ENCODE measurements at regions not wholly inside any gene's neighbourhood (a gene's known extent, or its start where the extent isn't known, plus 50 kb on each side); places are given as distances from the start of the nearest gene placed in this dataset.
"Not testable (repeated sequence)": the region's sequence is repeated elsewhere in the genome, so short reads cannot be mapped to it uniquely, and the experiment has no call there.

GRCh38 chr7:113593455-113593854 is 325.4 kb downstream of the PPP1R3A start:
- not testable (repeated sequence) for DNase-seq (ENCODE audit: low spot score)

GRCh38 chr7:113592924-113593323 is 325.9 kb downstream of the PPP1R3A start:
- not testable (repeated sequence) for DNase-seq (ENCODE audit: low spot score)

- no peak for DNase-seq (ENCODE audit: low spot score)
Measured at GRCh38 chr7:113582471-113582870, 336.3 kb downstream of the PPP1R3A start.

- not testable (repeated sequence) for DNase-seq (ENCODE audit: low spot score)
Measured at GRCh38 chr7:113563257-113563656, 355.6 kb downstream of the PPP1R3A start.

DNA sequence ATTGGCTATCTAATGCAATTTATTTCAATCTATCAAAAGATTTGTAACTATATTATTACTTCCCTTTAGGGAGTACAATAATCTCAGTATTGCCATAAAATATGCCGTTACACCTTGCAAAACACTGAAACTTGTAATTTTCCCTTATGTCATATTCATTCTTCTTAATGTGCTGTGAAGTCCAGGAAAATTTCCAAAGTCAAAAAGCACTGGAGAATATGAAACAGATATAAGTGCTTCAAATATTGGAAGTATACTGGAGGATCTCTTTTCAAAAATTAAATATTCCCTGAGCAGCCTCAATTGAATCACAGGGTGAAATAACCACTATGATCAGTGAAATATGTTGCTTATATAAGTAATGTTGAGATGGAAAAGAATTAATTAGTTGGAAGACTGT is 356.0 kb downstream of the PPP1R3A start:
- no peak for DNase-seq (ENCODE audit: low spot score)

DNA sequence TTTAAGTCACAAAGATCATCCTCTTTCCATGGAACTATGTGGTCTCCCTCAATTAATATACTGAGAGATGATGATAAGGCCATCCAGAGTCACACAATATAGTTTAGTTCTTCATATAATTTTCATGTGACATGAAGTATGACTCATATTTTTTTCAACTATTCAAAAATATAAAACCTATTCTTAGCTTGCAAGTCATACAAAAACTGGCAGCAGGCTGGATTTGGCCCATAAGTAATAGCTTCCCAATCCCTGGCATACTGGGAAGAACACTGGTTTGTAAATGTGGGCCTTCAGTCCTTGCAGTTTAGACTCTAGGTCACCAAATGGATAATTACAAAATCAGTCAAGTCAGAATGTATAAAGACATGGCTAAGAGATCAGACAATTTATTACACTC is 356.6 kb downstream of the PPP1R3A start:
- no peak for DNase-seq (ENCODE audit: low spot score)

DNA sequence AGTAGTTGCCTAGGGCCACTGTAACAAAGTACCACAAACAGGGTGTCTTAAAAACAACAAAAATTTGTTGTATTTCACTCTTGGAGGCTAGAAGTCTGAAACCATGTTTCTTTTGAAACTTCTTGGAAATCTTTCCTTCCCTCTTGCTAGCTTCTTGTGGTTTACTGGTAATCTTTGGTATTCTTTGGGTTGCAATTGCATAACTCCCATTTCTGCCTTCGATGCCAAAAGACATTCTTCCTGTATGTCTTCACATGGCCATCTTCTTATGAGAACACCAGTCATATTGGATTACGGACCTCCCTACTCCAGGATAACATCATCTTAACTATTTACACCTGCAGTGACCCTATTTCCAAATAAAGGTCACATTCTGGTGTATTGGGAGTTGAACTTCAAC is 357.4 kb downstream of the PPP1R3A start:
- no peak for DNase-seq (ENCODE audit: low spot score)

DNA sequence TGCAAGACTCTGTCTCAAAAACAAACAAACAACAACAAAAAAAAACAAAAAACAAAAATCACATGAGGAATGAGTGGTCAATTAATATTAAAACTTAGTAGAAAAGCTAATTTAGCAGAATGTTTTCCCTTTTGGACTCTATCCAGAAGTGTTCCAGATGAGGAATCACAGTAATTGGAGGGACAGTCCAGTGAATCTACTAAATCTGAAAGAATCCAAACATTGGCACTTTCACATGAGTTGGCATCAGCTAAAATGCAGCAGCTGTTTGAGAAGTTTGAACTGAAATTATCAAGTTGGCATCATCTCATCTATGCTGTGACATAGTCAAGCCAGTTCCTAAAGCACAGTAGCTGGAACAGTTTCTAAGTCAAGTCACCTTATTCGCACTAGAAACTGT is 367.8 kb downstream of the PPP1R3A start:
- no peak for DNase-seq (ENCODE audit: low spot score)

DNA sequence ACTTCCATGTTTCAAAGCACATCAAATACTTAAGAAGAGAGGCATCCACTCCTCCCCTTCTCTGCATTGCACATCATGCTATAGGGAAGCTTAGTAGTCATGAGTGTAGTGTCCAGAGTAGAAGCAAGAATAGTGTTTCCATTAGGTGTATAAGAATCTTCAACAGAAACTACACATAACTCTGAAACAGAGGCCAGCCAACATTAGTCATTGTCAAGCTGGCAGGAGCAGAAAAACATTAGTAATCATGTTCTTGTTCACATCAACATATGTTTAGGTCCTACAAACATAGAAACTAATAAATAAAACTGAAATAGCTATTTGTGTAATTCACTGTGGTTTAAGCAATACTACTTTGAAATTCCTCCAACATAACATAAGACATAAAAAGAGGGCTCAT is 370.2 kb downstream of the PPP1R3A start:
- no peak for DNase-seq (ENCODE audit: low spot score)

DNA sequence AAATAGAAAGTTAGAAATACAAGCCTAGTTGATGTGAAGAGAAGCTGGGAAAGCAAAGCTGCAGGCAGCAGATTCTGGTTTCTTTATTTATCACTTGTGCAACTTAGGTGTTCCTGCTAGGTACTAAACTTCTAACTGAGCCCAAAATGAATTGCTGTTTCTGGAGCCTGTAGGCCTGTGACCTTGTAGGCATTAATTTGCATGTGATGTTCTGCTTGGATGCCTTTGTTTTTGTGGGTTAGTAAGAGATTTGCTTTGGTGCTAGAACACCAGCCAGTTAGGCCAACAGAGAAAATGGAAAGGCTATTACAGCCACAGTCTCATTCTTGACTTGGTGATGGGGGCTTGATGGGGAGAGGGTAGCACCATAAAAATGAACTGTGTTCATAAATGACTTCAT is 370.7 kb downstream of the PPP1R3A start:
- DNase-seq (ENCODE audit: low spot score), result no peak

- DNase-seq (ENCODE audit: low spot score), result no peak
Measured at GRCh38 chr7:113521468-113521867, 397.3 kb downstream of the PPP1R3A start.

- no peak for DNase-seq (ENCODE audit: low spot score)
Measured at GRCh38 chr7:113519472-113519871, 399.3 kb downstream of the PPP1R3A start.

DNA sequence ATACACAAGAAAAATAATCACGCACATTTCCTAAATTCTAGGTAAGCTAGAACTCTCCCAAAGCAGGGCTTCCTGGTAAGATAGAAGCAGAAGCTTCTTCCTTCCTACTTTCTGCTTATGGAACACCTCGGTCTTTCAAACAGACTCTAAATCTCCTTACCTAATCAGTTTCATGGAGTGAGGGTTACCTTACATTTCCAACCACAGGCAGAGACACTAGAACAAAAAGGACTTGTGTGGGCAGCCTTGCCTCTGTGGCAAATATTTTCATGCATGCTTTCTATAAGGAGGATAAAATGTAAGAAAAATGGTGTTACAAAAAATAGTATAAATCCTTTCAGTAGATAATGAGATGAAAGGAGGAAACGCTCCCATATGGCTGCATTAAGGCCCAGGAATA is 386.3 kb upstream of the SMIM30 start:
- no peak for DNase-seq (ENCODE audit: low spot score)

GRCh38 chr7:113504142-113504541 is 385.8 kb upstream of the SMIM30 start:
- no peak for DNase-seq (ENCODE audit: low spot score)

DNA sequence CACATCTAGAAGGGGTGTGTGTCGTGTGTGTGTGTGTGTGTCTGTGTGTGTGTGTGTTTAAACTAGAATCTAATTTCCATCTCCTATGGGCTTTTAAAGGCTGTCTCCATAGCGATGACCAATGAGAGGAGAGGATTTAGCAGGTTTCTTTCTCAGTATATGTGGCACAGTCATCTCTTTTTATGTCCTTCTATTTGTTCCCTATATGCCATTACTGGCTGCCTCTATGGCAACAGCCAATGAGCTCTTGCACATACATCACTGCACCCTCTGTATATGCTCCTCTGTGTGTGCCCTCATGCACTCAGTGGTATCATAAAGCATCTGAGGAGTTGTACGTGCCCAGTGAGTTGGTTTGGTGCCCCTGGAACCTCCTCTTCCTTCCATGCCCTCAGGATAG is 378.2 kb upstream of the SMIM30 start:
- not testable (repeated sequence) for DNase-seq (ENCODE audit: low spot score)

DNA sequence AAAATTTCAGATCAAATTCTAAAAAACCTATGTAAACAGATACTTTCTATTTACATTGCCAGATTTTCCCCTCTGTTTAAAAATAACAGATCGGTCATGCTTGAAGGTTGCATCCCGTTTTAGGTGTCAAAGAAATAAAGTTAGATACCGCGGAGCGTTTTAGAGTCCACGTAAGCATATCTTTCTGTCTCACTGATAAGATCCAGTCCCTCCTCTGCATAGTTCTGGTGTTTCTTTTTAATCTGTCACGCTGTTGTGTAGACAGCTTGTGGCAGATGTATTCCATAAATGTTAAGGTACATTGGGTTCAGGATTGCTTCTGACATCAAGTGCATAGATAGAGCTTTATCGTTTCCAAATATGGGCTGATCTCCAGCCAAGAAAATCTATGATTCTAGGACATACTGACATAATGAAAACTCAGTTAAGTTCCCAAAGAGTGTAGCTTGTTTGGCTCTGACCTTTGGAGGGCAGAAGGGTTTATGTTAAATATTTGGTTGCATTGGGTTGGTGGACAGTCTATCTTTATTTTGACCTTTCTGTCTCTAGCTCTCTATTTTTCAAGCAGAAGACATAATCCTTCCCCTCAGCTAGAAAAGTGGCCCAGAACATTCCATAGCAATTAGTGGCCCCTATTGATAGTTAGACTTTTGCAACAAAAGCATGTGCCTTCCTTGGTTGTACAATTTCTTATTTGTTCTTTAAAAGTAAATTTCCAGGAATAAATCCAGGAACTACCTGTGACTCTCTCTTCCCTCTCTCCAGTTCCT is 376.6 kb upstream of the SMIM30 start:
- not testable (repeated sequence) for DNase-seq (ENCODE audit: low spot score)

GRCh38 chr7:113491305-113491704 is 373.0 kb upstream of the SMIM30 start:
- DNase-seq (ENCODE audit: low spot score), result no peak

DNA sequence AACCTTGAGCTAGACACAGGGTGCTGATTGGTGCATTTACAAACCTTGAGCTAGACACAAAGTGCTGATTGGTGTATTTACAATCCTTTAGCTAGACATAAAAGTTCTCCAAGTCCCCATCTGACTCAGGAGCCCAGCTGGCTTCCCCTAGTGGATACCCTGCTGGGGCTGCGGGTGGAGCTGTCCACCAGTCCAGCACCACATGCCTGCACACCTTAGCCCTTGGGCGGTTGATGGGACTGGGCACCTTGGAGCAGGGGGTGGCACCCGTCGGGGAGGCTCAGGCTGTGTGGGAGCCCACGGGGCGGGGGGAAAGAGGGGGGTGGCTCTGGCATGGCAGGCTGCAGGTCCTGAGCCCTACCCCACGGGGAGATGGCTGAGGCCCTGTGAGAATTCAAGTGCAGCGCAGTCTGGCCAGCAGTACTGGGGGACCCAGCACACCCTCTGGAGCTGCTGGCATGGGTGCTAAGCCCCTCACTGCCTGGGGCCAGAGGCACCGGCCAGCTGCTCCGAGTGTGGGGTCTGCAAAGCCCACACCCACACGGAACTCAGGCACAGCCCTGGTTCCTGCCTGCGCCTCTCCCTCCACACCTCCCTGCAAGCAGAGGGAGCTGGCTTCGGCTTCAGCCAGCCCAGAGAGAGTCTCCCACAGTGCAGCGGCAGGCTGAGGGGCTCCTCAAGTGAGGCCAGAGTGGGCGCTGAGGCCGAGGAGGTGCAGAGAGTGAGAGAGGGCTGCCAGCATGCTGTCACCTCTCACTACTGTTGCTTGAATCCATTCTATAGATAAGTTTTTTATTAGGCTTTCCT is 369.8 kb upstream of the SMIM30 start:
- DNase-seq (ENCODE audit: low spot score), result no peak

DNA sequence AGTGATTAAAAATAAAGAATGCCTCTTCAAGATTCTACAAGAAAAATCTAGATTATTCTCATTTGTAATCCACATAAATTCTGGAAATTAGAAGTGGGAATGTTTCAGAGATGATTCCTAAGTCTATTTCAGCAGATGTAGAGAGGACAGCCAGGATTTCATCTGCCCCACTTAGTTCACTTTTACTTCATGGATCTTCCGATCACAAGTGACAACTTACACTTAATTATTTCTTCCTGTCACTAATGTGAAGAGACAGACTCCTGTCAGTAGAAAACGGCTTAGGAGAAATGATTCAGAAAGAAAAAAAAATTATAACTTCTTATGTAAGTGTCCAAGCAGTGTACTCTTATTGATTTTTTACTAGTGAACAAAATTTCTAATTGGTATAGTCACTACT is 368.2 kb upstream of the SMIM30 start:
- DNase-seq (ENCODE audit: low spot score), result no peak

DNA sequence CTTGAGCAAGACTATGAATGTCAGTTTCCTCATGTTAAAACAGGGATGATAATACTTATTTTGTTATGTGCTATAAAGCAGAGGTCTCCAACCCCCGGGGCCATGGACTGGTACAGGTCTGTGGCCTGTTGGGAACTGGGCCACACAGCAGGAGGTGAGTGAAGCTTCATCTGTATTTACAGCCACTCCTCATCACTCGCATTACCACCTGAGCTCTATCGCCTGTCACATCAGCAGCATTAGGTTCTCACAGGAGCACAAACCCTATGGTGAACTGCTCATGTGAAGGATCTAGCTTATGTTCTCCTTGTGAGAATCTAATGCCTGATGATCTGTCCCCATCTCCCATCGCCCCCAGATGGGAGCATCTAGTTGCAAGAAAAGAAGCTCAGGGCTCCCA is 365.3 kb upstream of the SMIM30 start:
- no peak for DNase-seq (ENCODE audit: low spot score)

- no peak for DNase-seq (ENCODE audit: low spot score)
Measured at GRCh38 chr7:113480537-113480936, 362.2 kb upstream of the SMIM30 start.

GRCh38 chr7:113464096-113464855 is 345.9 kb upstream of the SMIM30 start:
- no peak for DNase-seq (ENCODE audit: low spot score)

GRCh38 chr7:113460067-113460466 is 341.7 kb upstream of the SMIM30 start:
- no peak for DNase-seq (ENCODE audit: low spot score)
